Peyer's patch (tissue), 4 donors: ENCODE measurements at regions not wholly inside any gene's neighbourhood (a gene's known extent, or its start where the extent isn't known, plus 50 kb on each side); places are given as distances from the start of the nearest gene placed in this dataset.

ENCODE experiments used
- POLR2A ChIP-seq, 2 donors: fragments of 450-650 bp; IDR thresholded peaks; one replicate each; pipeline ENCODE4 v1.5.1; 2017; ENCODE audit warnings: antibody characterized with exemption in 2 of 2, mild to moderate bottlenecking in 2 of 2, moderate library complexity in 2 of 2
- TF ChIP-seq, protein P1 (sequence below), 6 experiments: fragments of 450-650 bp in 4 of 6; fragments of 200-600 bp in 2 of 6; sonication (generic) in 1 of 6; IDR thresholded peaks; one replicate each; pipeline ENCODE4 v1.5.1; 2017 to 2019; ENCODE audit warnings: antibody characterized with exemption in 6 of 6, mild to moderate bottlenecking in 3 of 6, moderate library complexity in 1 of 6

DNA sequence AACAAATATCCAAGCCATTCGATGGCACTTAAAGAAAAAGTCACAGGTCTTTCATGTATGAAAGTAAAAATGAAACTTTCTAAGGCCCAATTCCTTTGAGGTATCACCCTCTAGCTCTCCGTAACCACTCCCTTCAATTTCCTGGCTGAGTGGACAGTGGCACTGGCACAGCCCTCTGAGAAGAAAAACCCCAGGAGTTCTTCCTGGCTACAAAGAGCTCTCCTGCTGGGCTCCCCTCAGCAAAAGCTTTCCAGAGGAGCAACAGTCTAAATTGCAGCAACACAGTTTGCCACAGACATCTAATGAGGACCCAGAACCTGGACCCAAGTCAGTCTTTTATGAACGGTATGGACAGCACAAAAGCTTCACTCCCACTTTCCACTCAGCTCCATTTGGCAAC lies 71.8 kb downstream of the FUNDC1 start:
- TF ChIP-seq, protein P1, sequence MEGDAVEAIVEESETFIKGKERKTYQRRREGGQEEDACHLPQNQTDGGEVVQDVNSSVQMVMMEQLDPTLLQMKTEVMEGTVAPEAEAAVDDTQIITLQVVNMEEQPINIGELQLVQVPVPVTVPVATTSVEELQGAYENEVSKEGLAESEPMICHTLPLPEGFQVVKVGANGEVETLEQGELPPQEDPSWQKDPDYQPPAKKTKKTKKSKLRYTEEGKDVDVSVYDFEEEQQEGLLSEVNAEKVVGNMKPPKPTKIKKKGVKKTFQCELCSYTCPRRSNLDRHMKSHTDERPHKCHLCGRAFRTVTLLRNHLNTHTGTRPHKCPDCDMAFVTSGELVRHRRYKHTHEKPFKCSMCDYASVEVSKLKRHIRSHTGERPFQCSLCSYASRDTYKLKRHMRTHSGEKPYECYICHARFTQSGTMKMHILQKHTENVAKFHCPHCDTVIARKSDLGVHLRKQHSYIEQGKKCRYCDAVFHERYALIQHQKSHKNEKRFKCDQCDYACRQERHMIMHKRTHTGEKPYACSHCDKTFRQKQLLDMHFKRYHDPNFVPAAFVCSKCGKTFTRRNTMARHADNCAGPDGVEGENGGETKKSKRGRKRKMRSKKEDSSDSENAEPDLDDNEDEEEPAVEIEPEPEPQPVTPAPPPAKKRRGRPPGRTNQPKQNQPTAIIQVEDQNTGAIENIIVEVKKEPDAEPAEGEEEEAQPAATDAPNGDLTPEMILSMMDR (IDR thresholded peaks at IDR 0.05): no peak
- TF ChIP-seq POLR2A (IDR thresholded peaks at IDR 0.05): no peak
